ENCODE measurements at regions not wholly inside any gene's neighbourhood (a gene's known extent, or its start where the extent isn't known, plus 50 kb on each side); places are given as distances from the start of the nearest gene placed in this dataset.

DNA sequence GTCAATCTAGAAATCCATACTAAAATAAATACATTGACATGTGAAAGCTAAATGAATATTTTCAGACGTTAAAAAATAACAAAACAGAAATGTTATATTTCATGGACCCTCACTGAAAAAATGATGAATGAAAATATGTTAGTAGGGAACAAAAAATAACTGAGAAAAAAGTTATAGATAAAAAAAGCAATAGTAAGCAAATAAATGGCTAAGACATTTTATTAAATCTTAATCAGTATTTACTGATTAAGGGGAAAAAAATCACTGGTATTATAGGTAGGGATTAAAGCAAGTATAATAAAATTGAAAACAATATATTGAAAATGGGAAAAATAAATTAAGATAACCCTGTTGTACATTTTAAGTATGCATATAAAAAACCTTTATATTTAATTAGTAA lies 468.1 kb upstream of the MANEA start:
- Histone ChIP-seq H3K27ac (ENCODE audit: low read depth, low read length) (no peak overlapping the region), H3K18ac (ENCODE audit: low read length) (no peak overlapping the region), H3K4me1 (ENCODE audit: control insufficient read depth in 1 of 2, insufficient read depth in 2 of 2, low read length in 2 of 2) (no peaks in the 10 kb centered on the region), H3K4me3 (ENCODE audit: low read depth, low read length) (no peak overlapping the region), H2AK5ac (ENCODE audit: low read length) (no peak overlapping the region), H3K9me3 (ENCODE audit: insufficient read depth, low read depth, low read length) (no peaks in the 10 kb centered on the region), H3K9ac (ENCODE audit: low read length) (no peak overlapping the region), H3K14ac (ENCODE audit: low read length) (no peak overlapping the region), H3K27me3 (ENCODE audit: insufficient read depth, low read length) (no peaks in the 10 kb centered on the region), H3K79me1 (ENCODE audit: low read length) (no peaks in the 10 kb centered on the region), H2BK120ac (ENCODE audit: insufficient read depth, low read length, poor library complexity) (no peak overlapping the region), H3K23ac (ENCODE audit: low read length) (no peak overlapping the region), H2BK12ac (ENCODE audit: low read length) (no peak overlapping the region), H4K91ac (ENCODE audit: low read depth, low read length) (no peak overlapping the region), H3K4ac (ENCODE audit: low read depth, low read length) (no peak overlapping the region), H3K4me2 (ENCODE audit: low read length) (no peak overlapping the region), H3K36me3 (ENCODE audit: control insufficient read depth in 1 of 2, insufficient read depth in 2 of 2, low read length in 2 of 2) (no peaks in the 10 kb centered on the region), H2AFZ (ENCODE audit: insufficient read depth, low read length, poor library complexity) (no peak overlapping the region), H3K79me2 (ENCODE audit: control insufficient read depth, insufficient read depth, low read length, poor library complexity) (no peaks in the 10 kb centered on the region), H2BK5ac (ENCODE audit: low read depth, low read length, poor library complexity) (no peak overlapping the region), H4K8ac (ENCODE audit: low read depth, low read length) (no peak overlapping the region), H4K12ac (ENCODE audit: low read depth, low read length) (no peak overlapping the region)
- WGBS (ENCODE audit: extremely low coverage, insufficient coverage, insufficient read length): no CpG with 5 or more reads among the region's 1 CpG
- no peak for DNase-seq

DNA sequence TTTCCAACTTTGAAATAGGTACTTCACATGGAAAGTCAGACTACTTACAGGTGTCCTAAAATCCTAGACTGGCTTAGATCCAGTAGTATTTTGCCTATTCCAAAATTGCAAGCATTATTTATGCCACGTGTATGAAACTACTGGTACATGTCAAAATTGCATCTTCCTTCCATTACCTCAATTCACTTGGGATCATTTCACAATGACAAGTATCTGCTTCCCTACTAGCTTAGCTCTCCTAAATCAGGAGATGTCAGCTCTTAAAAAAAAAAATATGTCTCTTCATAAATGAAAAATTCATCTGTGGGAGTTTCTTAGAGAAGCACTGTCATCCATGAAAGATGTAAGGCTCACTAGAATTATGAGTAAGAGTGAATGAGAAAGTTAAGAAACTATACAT lies 466.6 kb upstream of the MANEA start:
- Histone ChIP-seq H3K36me3 (ENCODE audit: control insufficient read depth in 1 of 2, insufficient read depth in 2 of 2, low read length in 2 of 2) (no peaks in the 10 kb centered on the region), H3K18ac (ENCODE audit: low read length) (no peak overlapping the region), H2BK5ac (ENCODE audit: low read depth, low read length, poor library complexity) (no peak overlapping the region), H4K8ac (ENCODE audit: low read depth, low read length) (no peak overlapping the region), H3K79me2 (ENCODE audit: control insufficient read depth, insufficient read depth, low read length, poor library complexity) (no peaks in the 10 kb centered on the region), H4K12ac (ENCODE audit: low read depth, low read length) (no peak overlapping the region), H2BK120ac (ENCODE audit: insufficient read depth, low read length, poor library complexity) (no peak overlapping the region), H3K23ac (ENCODE audit: low read length) (no peak overlapping the region), H4K91ac (ENCODE audit: low read depth, low read length) (no peak overlapping the region), H3K4me3 (ENCODE audit: low read depth, low read length) (no peak overlapping the region), H2AK5ac (ENCODE audit: low read length) (no peak overlapping the region), H3K27me3 (ENCODE audit: insufficient read depth, low read length) (no peaks in the 10 kb centered on the region), H2AFZ (ENCODE audit: insufficient read depth, low read length, poor library complexity) (no peak overlapping the region), H2BK12ac (ENCODE audit: low read length) (no peak overlapping the region), H3K4ac (ENCODE audit: low read depth, low read length) (no peak overlapping the region), H3K4me2 (ENCODE audit: low read length) (no peak overlapping the region), H3K79me1 (ENCODE audit: low read length) (no peaks in the 10 kb centered on the region), H3K27ac (ENCODE audit: low read depth, low read length) (no peak overlapping the region), H3K4me1 (ENCODE audit: control insufficient read depth in 1 of 2, insufficient read depth in 2 of 2, low read length in 2 of 2) (no peaks in the 10 kb centered on the region), H3K14ac (ENCODE audit: low read length) (no peak overlapping the region), H3K9me3 (ENCODE audit: insufficient read depth, low read depth, low read length) (no peaks in the 10 kb centered on the region), H3K9ac (ENCODE audit: low read length) (no peak overlapping the region)
- no peak for DNase-seq
- no CpG with 5 or more reads among the region's 1 CpG for WGBS (ENCODE audit: extremely low coverage, insufficient coverage, insufficient read length)

DNA sequence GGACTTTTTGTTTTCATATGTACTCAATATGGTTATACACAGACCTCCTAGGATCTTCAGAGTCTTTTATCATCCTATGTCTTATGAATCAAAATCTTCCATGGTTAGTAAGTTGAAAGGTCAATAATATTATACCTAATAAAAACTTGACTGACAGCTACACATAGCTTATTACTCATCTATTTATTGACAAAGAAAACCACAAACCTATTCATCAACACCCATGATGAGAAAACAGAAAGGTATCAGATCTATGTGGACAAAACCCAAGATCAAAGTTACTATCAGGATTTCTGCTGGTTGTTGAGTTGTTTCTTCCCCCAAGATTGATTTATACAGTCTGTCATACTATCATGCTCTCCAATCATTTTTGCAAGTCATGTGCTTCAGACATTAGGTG lies 460.1 kb upstream of the MANEA start:
- H3K36me3 ChIP-seq (ENCODE audit: control insufficient read depth in 1 of 2, insufficient read depth in 2 of 2, low read length in 2 of 2): no peaks in the 10 kb centered on the region
- H3K9me3 ChIP-seq (ENCODE audit: insufficient read depth, low read depth, low read length): no peaks in the 10 kb centered on the region
- H4K8ac ChIP-seq (ENCODE audit: low read depth, low read length): no peak overlapping the region
- H2BK120ac ChIP-seq (ENCODE audit: insufficient read depth, low read length, poor library complexity): no peak overlapping the region
- H3K23ac ChIP-seq (ENCODE audit: low read length): no peak overlapping the region
- no peak overlapping the region for H2AFZ ChIP-seq (ENCODE audit: insufficient read depth, low read length, poor library complexity)
- no peak overlapping the region for H2AK5ac ChIP-seq (ENCODE audit: low read length)
- H3K18ac ChIP-seq (ENCODE audit: low read length): no peak overlapping the region
- H3K4me2 ChIP-seq (ENCODE audit: low read length): no peak overlapping the region
- H3K14ac ChIP-seq (ENCODE audit: low read length): no peak overlapping the region
- no peak overlapping the region for H3K9ac ChIP-seq (ENCODE audit: low read length)
- H3K27ac ChIP-seq (ENCODE audit: low read depth, low read length): no peak overlapping the region
- H2BK5ac ChIP-seq (ENCODE audit: low read depth, low read length, poor library complexity): no peak overlapping the region
- no peak overlapping the region for H3K4me3 ChIP-seq (ENCODE audit: low read depth, low read length)
- no peak overlapping the region for H4K91ac ChIP-seq (ENCODE audit: low read depth, low read length)
- no peaks in the 10 kb centered on the region for H3K4me1 ChIP-seq (ENCODE audit: control insufficient read depth in 1 of 2, insufficient read depth in 2 of 2, low read length in 2 of 2)
- no peaks in the 10 kb centered on the region for H3K79me2 ChIP-seq (ENCODE audit: control insufficient read depth, insufficient read depth, low read length, poor library complexity)
- H3K4ac ChIP-seq (ENCODE audit: low read depth, low read length): no peak overlapping the region
- no peak overlapping the region for H2BK12ac ChIP-seq (ENCODE audit: low read length)
- no peaks in the 10 kb centered on the region for H3K79me1 ChIP-seq (ENCODE audit: low read length)
- H4K12ac ChIP-seq (ENCODE audit: low read depth, low read length): no peak overlapping the region
- no peak for DNase-seq
- no peaks in the 10 kb centered on the region for H3K27me3 ChIP-seq (ENCODE audit: insufficient read depth, low read length)

DNA sequence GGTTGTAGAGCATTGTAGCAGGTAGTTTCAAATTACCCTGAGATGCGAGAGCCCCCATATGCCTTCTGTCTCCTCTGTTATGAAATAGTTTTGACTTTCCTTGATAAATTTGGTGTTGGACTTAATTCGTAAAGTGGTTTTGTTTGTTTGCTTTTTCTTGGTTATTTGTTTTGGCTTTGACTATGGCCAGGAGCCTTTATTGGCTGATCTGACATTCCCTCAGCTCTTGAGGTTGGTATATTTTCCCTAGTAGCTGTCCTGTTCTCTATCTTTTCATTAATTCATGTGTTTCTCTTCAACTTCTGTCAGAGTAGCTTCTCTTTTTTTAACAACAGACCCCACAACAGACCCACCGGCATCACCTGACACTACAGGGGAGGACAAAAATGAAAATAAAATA lies 457.4 kb upstream of the MANEA start:
- Histone ChIP-seq H3K4me3 (ENCODE audit: low read depth, low read length) (no peak overlapping the region), H3K23ac (ENCODE audit: low read length) (no peak overlapping the region), H4K12ac (ENCODE audit: low read depth, low read length) (no peak overlapping the region), H3K4me2 (ENCODE audit: low read length) (no peak overlapping the region), H2BK120ac (ENCODE audit: insufficient read depth, low read length, poor library complexity) (no peak overlapping the region), H4K8ac (ENCODE audit: low read depth, low read length) (no peak overlapping the region), H2BK12ac (ENCODE audit: low read length) (no peak overlapping the region), H3K4ac (ENCODE audit: low read depth, low read length) (no peak overlapping the region), H2BK5ac (ENCODE audit: low read depth, low read length, poor library complexity) (no peak overlapping the region), H3K27ac (ENCODE audit: low read depth, low read length) (no peak overlapping the region), H3K27me3 (ENCODE audit: insufficient read depth, low read length) (no peaks in the 10 kb centered on the region), H3K14ac (ENCODE audit: low read length) (no peak overlapping the region), H3K36me3 (ENCODE audit: control insufficient read depth in 1 of 2, insufficient read depth in 2 of 2, low read length in 2 of 2) (no peaks in the 10 kb centered on the region), H4K91ac (ENCODE audit: low read depth, low read length) (no peak overlapping the region), H3K4me1 (ENCODE audit: control insufficient read depth in 1 of 2, insufficient read depth in 2 of 2, low read length in 2 of 2) (no peaks in the 10 kb centered on the region), H2AFZ (ENCODE audit: insufficient read depth, low read length, poor library complexity) (no peak overlapping the region), H2AK5ac (ENCODE audit: low read length) (no peak overlapping the region), H3K79me1 (ENCODE audit: low read length) (no peaks in the 10 kb centered on the region), H3K18ac (ENCODE audit: low read length) (no peak overlapping the region), H3K9ac (ENCODE audit: low read length) (no peak overlapping the region), H3K79me2 (ENCODE audit: control insufficient read depth, insufficient read depth, low read length, poor library complexity) (no peaks in the 10 kb centered on the region), H3K9me3 (ENCODE audit: insufficient read depth, low read depth, low read length) (no peaks in the 10 kb centered on the region)
- DNase-seq: no peak
- WGBS (ENCODE audit: extremely low coverage, insufficient coverage, insufficient read length): no CpG with 5 or more reads among the region's 3 CpGs

DNA sequence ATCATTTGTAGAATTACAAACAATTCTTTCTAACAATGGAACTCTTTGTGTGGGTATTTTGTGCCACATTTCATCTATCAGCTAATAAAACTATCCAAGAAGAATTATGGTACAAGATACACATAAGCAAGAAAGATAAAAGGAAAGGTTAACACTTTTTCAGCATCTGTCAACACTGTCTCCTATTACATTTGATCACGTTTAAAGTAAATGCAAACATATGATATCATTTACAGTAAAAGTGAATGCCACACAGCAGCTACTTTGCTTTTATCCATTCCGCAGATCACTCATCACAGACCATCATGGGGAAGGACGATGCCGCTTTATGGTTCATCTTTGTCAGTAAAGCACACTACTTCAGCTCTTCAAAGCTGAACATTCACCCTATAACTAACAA lies 456.4 kb upstream of the MANEA start:
- H3K27ac ChIP-seq (ENCODE audit: low read depth, low read length): no peak overlapping the region
- H3K4me2 ChIP-seq (ENCODE audit: low read length): no peak overlapping the region
- H3K27me3 ChIP-seq (ENCODE audit: insufficient read depth, low read length): no peaks in the 10 kb centered on the region
- H2BK12ac ChIP-seq (ENCODE audit: low read length): no peak overlapping the region
- no peak overlapping the region for H2BK5ac ChIP-seq (ENCODE audit: low read depth, low read length, poor library complexity)
- H2AFZ ChIP-seq (ENCODE audit: insufficient read depth, low read length, poor library complexity): no peak overlapping the region
- no peak overlapping the region for H3K18ac ChIP-seq (ENCODE audit: low read length)
- no peak overlapping the region for H2AK5ac ChIP-seq (ENCODE audit: low read length)
- no peak overlapping the region for H4K12ac ChIP-seq (ENCODE audit: low read depth, low read length)
- H3K23ac ChIP-seq (ENCODE audit: low read length): no peak overlapping the region
- H3K36me3 ChIP-seq (ENCODE audit: control insufficient read depth in 1 of 2, insufficient read depth in 2 of 2, low read length in 2 of 2): no peaks in the 10 kb centered on the region
- no peak for DNase-seq
- H3K4me3 ChIP-seq (ENCODE audit: low read depth, low read length): no peak overlapping the region
- no peaks in the 10 kb centered on the region for H3K79me2 ChIP-seq (ENCODE audit: control insufficient read depth, insufficient read depth, low read length, poor library complexity)
- no peaks in the 10 kb centered on the region for H3K9me3 ChIP-seq (ENCODE audit: insufficient read depth, low read depth, low read length)
- no peaks in the 10 kb centered on the region for H3K4me1 ChIP-seq (ENCODE audit: control insufficient read depth in 1 of 2, insufficient read depth in 2 of 2, low read length in 2 of 2)
- no peak overlapping the region for H4K8ac ChIP-seq (ENCODE audit: low read depth, low read length)
- H3K4ac ChIP-seq (ENCODE audit: low read depth, low read length): no peak overlapping the region
- H2BK120ac ChIP-seq (ENCODE audit: insufficient read depth, low read length, poor library complexity): no peak overlapping the region
- no peak overlapping the region for H4K91ac ChIP-seq (ENCODE audit: low read depth, low read length)
- H3K79me1 ChIP-seq (ENCODE audit: low read length): no peaks in the 10 kb centered on the region
- no CpG with 5 or more reads among the region's 4 CpGs for WGBS (ENCODE audit: extremely low coverage, insufficient coverage, insufficient read length)
- H3K14ac ChIP-seq (ENCODE audit: low read length): no peak overlapping the region
- no peak overlapping the region for H3K9ac ChIP-seq (ENCODE audit: low read length)

All from trophoblast cell (in vitro differentiated cells and primary cell).